Erythroblast (primary cell): ENCODE measurements at regions not wholly inside any gene's neighbourhood (a gene's known extent, or its start where the extent isn't known, plus 50 kb on each side); places are given as distances from the start of the nearest gene placed in this dataset.

Experiments
- GATA1 ChIP-seq: IDR thresholded peaks from 2 replicates; pipeline ENCODE4 v1.6.1; 2011; ENCODE audit warnings: low read depth, mild to moderate bottlenecking, control low read depth, low read length, moderate library complexity
- POLR2A ChIP-seq: IDR thresholded peaks from 2 replicates; pipeline ENCODE4 v1.6.1; 2011; ENCODE audit warnings: mild to moderate bottlenecking, low read length

DNA sequence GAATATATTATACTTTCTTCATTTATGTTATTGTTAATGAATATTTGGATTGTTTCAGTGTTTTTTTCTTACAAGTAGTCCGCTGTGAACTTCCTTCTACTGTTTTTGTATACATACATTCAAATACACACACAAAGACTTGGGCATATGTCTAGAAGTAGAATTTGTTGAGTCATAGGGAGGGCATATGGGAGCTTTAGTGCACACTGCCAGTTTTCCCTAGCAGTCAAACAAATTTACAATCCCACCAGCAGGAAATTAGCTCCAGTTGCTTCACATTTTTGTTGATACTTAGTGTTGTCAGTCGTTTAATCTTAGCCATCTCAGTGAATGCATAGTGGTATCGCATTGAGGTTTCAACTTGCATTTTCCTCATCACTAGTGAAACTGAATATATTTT lies 492.3 kb downstream of the DIPK2A start:
- TF ChIP-seq POLR2A: no peak
- no peak for TF ChIP-seq GATA1
